NAMALWA (cell line): ENCODE measurements at regions not wholly inside any gene's neighbourhood (a gene's known extent, or its start where the extent isn't known, plus 50 kb on each side); places are given as distances from the start of the nearest gene placed in this dataset.
"Not testable (repeated sequence)": the region's sequence is repeated elsewhere in the genome, so short reads cannot be mapped to it uniquely, and the experiment has no call there.

Experiments
- DNase-seq: peaks from one replicate; pipeline ENCODE4 v3.0.0-alpha.2; 2015; ENCODE audit warnings: low spot score

- no peak for DNase-seq
Observed at GRCh38 chr2:239745386-239746227, 279.5 kb downstream of the NDUFA10 start.

- no peak for DNase-seq
Observed at GRCh38 chr2:239744706-239745340, 280.3 kb downstream of the NDUFA10 start.

GRCh38 chr2:239743206-239743605 is 281.9 kb downstream of the NDUFA10 start:
- DNase-seq = no peak

- DNase-seq = no peak
Observed at GRCh38 chr2:239742377-239742776, 282.8 kb downstream of the NDUFA10 start.

GRCh38 chr2:239739206-239739605 is 285.9 kb downstream of the NDUFA10 start:
- no peak for DNase-seq

GRCh38 chr2:239738159-239738558 is 287.0 kb downstream of the NDUFA10 start:
- DNase-seq = no peak

GRCh38 chr2:239737144-239737463 is 288.0 kb downstream of the NDUFA10 start:
- DNase-seq = no peak

GRCh38 chr2:239736358-239737143 is 288.6 kb downstream of the NDUFA10 start:
- no peak for DNase-seq

- DNase-seq = no peak
Observed at GRCh38 chr2:239735829-239736357, 289.2 kb downstream of the NDUFA10 start.

GRCh38 chr2:239735131-239735828 is 289.9 kb downstream of the NDUFA10 start:
- DNase-seq = no peak

GRCh38 chr2:239734436-239735005 is 290.6 kb downstream of the NDUFA10 start:
- DNase-seq = no peak

- no peak for DNase-seq
Observed at GRCh38 chr2:239732666-239733010, 292.5 kb downstream of the NDUFA10 start.

GRCh38 chr2:239731998-239732665 is 293.0 kb downstream of the NDUFA10 start:
- no peak for DNase-seq

- DNase-seq = no peak
Observed at GRCh38 chr2:239731422-239731821, 293.7 kb downstream of the NDUFA10 start.

- no peak for DNase-seq
Observed at GRCh38 chr2:239730897-239731296, 294.2 kb downstream of the NDUFA10 start.

GRCh38 chr2:239730567-239730882 is 294.6 kb downstream of the NDUFA10 start:
- not testable (repeated sequence) for DNase-seq

GRCh38 chr2:239729681-239730566 is 295.2 kb downstream of the NDUFA10 start:
- DNase-seq = no peak

GRCh38 chr2:239729151-239729550 is 296.0 kb downstream of the NDUFA10 start:
- DNase-seq = no peak

GRCh38 chr2:239728751-239729150 is 296.4 kb downstream of the NDUFA10 start:
- DNase-seq = no peak
